Activated gamma-delta T cell treated with anti-CD3 and anti-CD28 coated beads, Interleukin-2, amount 50 U/mL, for 16 hours (primary cell): ENCODE measurements at regions not wholly inside any gene's neighbourhood (a gene's known extent, or its start where the extent isn't known, plus 50 kb on each side); places are given as distances from the start of the nearest gene placed in this dataset.

Source experiments
- DNase-seq: peaks from one replicate; pipeline ENCODE4 v3.0.0-alpha.2; 2020; ENCODE audit warnings: low read depth

GRCh38 chr20:59434960-59435359 is 134.5 kb downstream of the EDN3 start:
- no peak for DNase-seq

- no peak for DNase-seq
These were observed 135.1 kb downstream of the EDN3 start for GRCh38 chr20:59435518-59435917.

GRCh38 chr20:59437601-59438031 is 137.2 kb downstream of the EDN3 start:
- no peak for DNase-seq

- no peak for DNase-seq
These were observed 137.8 kb downstream of the EDN3 start for GRCh38 chr20:59438201-59438600.

GRCh38 chr20:59439243-59439642 is 138.8 kb downstream of the EDN3 start:
- no peak for DNase-seq

- DNase-seq, result no peak
These were observed 140.9 kb downstream of the EDN3 start for GRCh38 chr20:59441306-59441705.

- no peak for DNase-seq
These were observed 141.7 kb downstream of the EDN3 start for GRCh38 chr20:59441860-59442810.

- no peak for DNase-seq
These were observed 143.1 kb downstream of the EDN3 start for GRCh38 chr20:59443550-59443949.

- no peak for DNase-seq
These were observed 146.0 kb downstream of the EDN3 start for GRCh38 chr20:59446376-59446775.

GRCh38 chr20:59448196-59448595 is 147.8 kb downstream of the EDN3 start:
- no peak for DNase-seq

- DNase-seq, result no peak
These were observed 148.5 kb downstream of the EDN3 start for GRCh38 chr20:59448851-59449444.

- DNase-seq, result no peak
These were observed 150.7 kb downstream of the EDN3 start for GRCh38 chr20:59451066-59451630.

GRCh38 chr20:59451641-59452040 is 151.2 kb downstream of the EDN3 start:
- no peak for DNase-seq

- DNase-seq, result no peak
These were observed 151.5 kb upstream of the PHACTR3 start for GRCh38 chr20:59452856-59453255.

GRCh38 chr20:59453759-59454560 is 150.4 kb upstream of the PHACTR3 start:
- DNase-seq, result no peak

- DNase-seq, result no peak
These were observed 148.7 kb upstream of the PHACTR3 start for GRCh38 chr20:59455402-59456341.

- DNase-seq, result no peak
These were observed 147.7 kb upstream of the PHACTR3 start for GRCh38 chr20:59456342-59457279.

- no peak for DNase-seq
These were observed 145.7 kb upstream of the PHACTR3 start for GRCh38 chr20:59458645-59459044.

GRCh38 chr20:59459586-59459985 is 144.8 kb upstream of the PHACTR3 start:
- no peak for DNase-seq

GRCh38 chr20:59460352-59460751 is 144.0 kb upstream of the PHACTR3 start:
- DNase-seq, result no peak
